A673 (cell line): ENCODE measurements at regions not wholly inside any gene's neighbourhood (a gene's known extent, or its start where the extent isn't known, plus 50 kb on each side); places are given as distances from the start of the nearest gene placed in this dataset.

ENCODE experiments used
- BruUV-seq: library from RNA; stranded (reverse); fragments of 400-500 nt; replicated peaks from 2 replicates; lab custom pipeline; 2021; lab: Mats Ljungman, UMichigan
- CTCF ChIA-PET: fragments of 300-600 bp; sonication (Branson Sonifier 250); formaldehyde crosslinking; loops from one replicate; lab custom pipeline; 2022; ENCODE audit warnings: antibody characterized with exemption; lab: Charles Lee
- POLR2A ChIA-PET: fragments of 300-600 bp; sonication (Branson Sonifier 250); formaldehyde crosslinking; loops from one replicate; lab custom pipeline; 2022; ENCODE audit warnings: antibody characterized with exemption; ENCODE audit not compliant: low non-redundant PET; lab: Charles Lee
- DNase-seq: peaks from one replicate; pipeline ENCODE4 v3.0.0-alpha.2; 2015; ENCODE audit warnings: low spot score
- H3K27ac ChIP-seq: fragments of 200-600 bp; sonication (generic); 2 replicates; pipeline ENCODE4 v1.5.1; 2016; ENCODE audit warnings: mixed run types, low read depth, mild to moderate bottlenecking, mixed read lengths, antibody characterized with exemption, low read length; ENCODE audit not compliant: poor library complexity, severe bottlenecking
- H3K27me3 ChIP-seq: fragments of 200-600 bp; sonication (generic); replicated peaks from 2 replicates; pipeline ENCODE4 v1.6.1; 2017; ENCODE audit warnings: mixed run types, low read depth, mild to moderate bottlenecking, mixed read lengths, antibody characterized with exemption, low read length; ENCODE audit not compliant: insufficient read depth, poor library complexity
- H3K36me3 ChIP-seq: fragments of 200-600 bp; sonication (generic); 2 replicates; pipeline ENCODE4 v1.6.1; 2016; ENCODE audit warnings: mixed run types, mild to moderate bottlenecking, mixed read lengths, antibody characterized with exemption, low read length; ENCODE audit not compliant: insufficient read depth, poor library complexity, severe bottlenecking
- H3K4me1 ChIP-seq: fragments of 200-600 bp; sonication (generic); 2 replicates; pipeline ENCODE4 v1.6.1; 2017; ENCODE audit warnings: mixed run types, mild to moderate bottlenecking, mixed read lengths, antibody characterized with exemption, low read length; ENCODE audit not compliant: insufficient read depth, poor library complexity, severe bottlenecking
- H3K4me3 ChIP-seq: fragments of 200-600 bp; sonication (generic); 2 replicates; pipeline ENCODE4 v1.5.1; 2016; ENCODE audit warnings: low read depth, mixed run types, mild to moderate bottlenecking, mixed read lengths, low read length; ENCODE audit not compliant: poor library complexity, severe bottlenecking
- H3K9me3 ChIP-seq: fragments of 200-600 bp; sonication (generic); 2 replicates; pipeline ENCODE4 v1.6.1; 2016; ENCODE audit warnings: mixed run types, low read depth, mild to moderate bottlenecking, mixed read lengths, antibody characterized with exemption, low read length; ENCODE audit not compliant: poor library complexity, severe bottlenecking
- EZH2 ChIP-seq: fragments of 200-600 bp; sonication (generic); IDR thresholded peaks from 2 replicates; pipeline ENCODE4 v1.6.1; 2017; ENCODE audit warnings: borderline replicate concordance, low read depth, mild to moderate bottlenecking, mixed read lengths, antibody characterized with exemption, low read length; ENCODE audit not compliant: poor library complexity, severe bottlenecking
- intact Hi-C: fragments of 100-400 bp; cut with micrococcal nuclease; formaldehyde crosslinking; loops from one replicate; pipeline ENCODE4 v1.10.0; 2022; ENCODE audit not compliant: unreplicated experiment
- TF ChIP-seq, protein P1 (sequence below): fragments of 300-800, 200-600 bp; sonication (generic); conservative IDR thresholded peaks from 2 replicates; pipeline ENCODE4 v1.5.1; 2017; ENCODE audit warnings: low read depth, mild to moderate bottlenecking, antibody characterized with exemption, low read length, moderate library complexity, mixed read lengths

DNA sequence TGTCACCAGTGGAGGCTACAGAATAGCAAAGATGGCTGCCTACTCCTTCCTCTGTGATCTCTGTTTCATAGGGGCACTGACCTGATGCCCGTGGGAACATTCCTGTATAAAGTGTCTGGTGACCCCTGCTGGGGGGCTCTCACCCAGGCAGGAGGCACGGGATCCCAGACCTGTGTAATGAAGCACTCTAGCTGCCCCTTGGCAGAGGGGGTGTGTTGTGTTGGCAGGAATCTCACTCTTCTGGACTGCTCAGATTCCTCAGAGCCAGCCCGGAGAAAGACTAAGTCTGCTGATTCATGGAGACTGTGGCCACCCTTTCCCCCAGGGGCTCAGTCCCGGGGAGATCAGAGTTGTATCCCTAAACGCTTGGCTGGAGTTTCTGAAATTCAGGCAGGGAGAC lies 648.3 kb downstream of the SPRY1 start:
- H3K4me1 ChIP-seq = no peaks in the 10 kb centered on the region
- no peak overlapping the region for H3K27ac ChIP-seq
- no peaks in the 10 kb centered on the region for H3K9me3 ChIP-seq
- TF ChIP-seq, protein P1, sequence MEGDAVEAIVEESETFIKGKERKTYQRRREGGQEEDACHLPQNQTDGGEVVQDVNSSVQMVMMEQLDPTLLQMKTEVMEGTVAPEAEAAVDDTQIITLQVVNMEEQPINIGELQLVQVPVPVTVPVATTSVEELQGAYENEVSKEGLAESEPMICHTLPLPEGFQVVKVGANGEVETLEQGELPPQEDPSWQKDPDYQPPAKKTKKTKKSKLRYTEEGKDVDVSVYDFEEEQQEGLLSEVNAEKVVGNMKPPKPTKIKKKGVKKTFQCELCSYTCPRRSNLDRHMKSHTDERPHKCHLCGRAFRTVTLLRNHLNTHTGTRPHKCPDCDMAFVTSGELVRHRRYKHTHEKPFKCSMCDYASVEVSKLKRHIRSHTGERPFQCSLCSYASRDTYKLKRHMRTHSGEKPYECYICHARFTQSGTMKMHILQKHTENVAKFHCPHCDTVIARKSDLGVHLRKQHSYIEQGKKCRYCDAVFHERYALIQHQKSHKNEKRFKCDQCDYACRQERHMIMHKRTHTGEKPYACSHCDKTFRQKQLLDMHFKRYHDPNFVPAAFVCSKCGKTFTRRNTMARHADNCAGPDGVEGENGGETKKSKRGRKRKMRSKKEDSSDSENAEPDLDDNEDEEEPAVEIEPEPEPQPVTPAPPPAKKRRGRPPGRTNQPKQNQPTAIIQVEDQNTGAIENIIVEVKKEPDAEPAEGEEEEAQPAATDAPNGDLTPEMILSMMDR = no peak
- TF ChIP-seq EZH2 = no peak
- intact Hi-C loops = no loop called here
- H3K4me3 ChIP-seq = no peak overlapping the region
- CTCF ChIA-PET = no interaction called here
- POLR2A ChIA-PET = no interaction called here
- no TSS peak for BruUV-seq
- H3K27me3 ChIP-seq = no peaks in the 10 kb centered on the region
- no peaks in the 10 kb centered on the region for H3K36me3 ChIP-seq
- DNase-seq = no peak

DNA sequence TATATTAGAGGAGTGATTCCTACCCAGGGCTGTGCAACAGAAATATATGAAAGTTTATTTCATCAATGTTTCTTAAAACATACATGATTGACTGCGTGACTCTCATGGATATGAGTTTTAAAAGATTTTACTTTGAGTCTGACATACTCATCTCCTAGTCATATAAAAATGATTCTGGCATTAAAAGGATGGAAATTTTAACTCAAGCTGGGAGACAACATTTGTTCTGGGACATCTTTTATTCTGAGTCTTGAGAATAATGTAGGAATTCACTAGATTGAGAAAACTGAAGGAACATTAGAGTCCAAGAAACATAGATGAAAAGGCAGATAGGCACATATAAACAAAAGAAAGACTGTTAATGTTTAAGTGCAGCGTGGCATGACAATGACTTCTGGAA lies 649.6 kb downstream of the SPRY1 start:
- no TSS peak for BruUV-seq

DNA sequence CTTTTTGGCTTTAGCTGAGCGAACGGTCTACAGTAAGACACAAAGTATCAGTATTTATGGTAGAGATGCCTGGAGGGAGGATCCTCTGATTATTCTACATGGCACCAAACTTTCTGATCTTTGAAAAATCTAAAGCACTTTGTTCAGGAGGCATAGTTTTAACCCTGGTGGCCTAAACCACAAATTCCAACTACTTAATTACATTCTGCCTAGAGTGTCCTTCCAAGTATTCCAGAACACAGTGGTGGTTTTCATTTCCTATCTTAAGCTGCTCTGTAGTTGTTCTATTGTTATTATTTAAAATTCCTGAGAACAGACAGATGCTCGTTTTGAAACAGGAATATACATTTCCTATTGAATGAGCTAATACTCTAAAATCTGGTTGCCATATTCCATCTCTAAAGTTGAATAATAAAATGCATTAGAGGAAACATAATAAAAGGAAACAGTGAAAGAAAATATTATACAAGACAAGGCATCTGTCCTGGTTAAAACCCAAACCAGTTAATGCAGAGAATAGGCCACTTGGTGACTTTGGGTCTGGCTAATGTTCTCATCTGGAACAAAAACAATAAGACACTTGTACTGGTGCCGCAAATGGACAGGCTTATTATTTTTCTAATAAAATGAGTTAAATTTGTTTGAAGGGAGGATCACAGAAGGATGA lies 657.4 kb downstream of the SPRY1 start:
- intact Hi-C loops = no loop called here

More for the DNA sequence above, 649.6 kb downstream of the SPRY1 start:
- POLR2A ChIA-PET = no interaction called here
- intact Hi-C loops = no loop called here
- H3K9me3 ChIP-seq = no peaks in the 10 kb centered on the region
- no peak overlapping the region for H3K27ac ChIP-seq
- H3K27me3 ChIP-seq = no peaks in the 10 kb centered on the region
- H3K4me3 ChIP-seq = no peak overlapping the region
- no peaks in the 10 kb centered on the region for H3K4me1 ChIP-seq
- no peak for TF ChIP-seq EZH2
- TF ChIP-seq, protein P1 = no peak
- H3K36me3 ChIP-seq = no peaks in the 10 kb centered on the region
- CTCF ChIA-PET = no interaction called here
- no peak for DNase-seq

More for the DNA sequence above, 657.4 kb downstream of the SPRY1 start:
- DNase-seq = no peak
- Histone ChIP-seq H3K36me3 (no peaks in the 10 kb centered on the region), H3K4me1 (no peaks in the 10 kb centered on the region), H3K27ac (no peak overlapping the region), H3K9me3 (no peaks in the 10 kb centered on the region), H3K4me3 (no peak overlapping the region), H3K27me3 (no peaks in the 10 kb centered on the region)
- ChIA-PET CTCF (no interaction called here), POLR2A (no interaction called here)
- BruUV-seq = no TSS peak
- no peak for TF ChIP-seq EZH2
- TF ChIP-seq, protein P1 = no peak
